ENCODE measurements at regions not wholly inside any gene's neighbourhood (a gene's known extent, or its start where the extent isn't known, plus 50 kb on each side); places are given as distances from the start of the nearest gene placed in this dataset.

DNA sequence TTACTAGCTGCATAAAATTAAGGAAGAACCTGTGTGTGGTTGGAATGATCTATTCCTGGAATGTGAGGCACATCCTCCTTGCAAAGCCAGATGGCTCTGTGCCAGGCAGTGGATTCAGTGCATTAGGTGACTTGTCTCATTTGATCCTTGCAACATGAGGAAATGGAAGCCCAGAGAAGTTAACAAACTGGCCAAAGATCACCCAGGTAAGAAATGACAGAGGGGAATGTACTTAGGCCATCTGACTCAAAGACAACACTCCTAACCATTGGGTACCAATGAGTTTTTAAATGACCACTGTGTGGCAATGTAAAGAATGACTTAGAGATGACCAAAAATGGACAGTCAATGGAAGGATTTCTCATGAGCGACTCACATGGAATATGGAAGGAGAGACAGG, 114.2 kb upstream of the RXFP2 start:
- TF ChIP-seq, protein P1, sequence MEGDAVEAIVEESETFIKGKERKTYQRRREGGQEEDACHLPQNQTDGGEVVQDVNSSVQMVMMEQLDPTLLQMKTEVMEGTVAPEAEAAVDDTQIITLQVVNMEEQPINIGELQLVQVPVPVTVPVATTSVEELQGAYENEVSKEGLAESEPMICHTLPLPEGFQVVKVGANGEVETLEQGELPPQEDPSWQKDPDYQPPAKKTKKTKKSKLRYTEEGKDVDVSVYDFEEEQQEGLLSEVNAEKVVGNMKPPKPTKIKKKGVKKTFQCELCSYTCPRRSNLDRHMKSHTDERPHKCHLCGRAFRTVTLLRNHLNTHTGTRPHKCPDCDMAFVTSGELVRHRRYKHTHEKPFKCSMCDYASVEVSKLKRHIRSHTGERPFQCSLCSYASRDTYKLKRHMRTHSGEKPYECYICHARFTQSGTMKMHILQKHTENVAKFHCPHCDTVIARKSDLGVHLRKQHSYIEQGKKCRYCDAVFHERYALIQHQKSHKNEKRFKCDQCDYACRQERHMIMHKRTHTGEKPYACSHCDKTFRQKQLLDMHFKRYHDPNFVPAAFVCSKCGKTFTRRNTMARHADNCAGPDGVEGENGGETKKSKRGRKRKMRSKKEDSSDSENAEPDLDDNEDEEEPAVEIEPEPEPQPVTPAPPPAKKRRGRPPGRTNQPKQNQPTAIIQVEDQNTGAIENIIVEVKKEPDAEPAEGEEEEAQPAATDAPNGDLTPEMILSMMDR (IDR thresholded peaks at IDR 0.05) = no peak
- TF ChIP-seq POLR2AphosphoS5 (IDR thresholded peaks at IDR 0.05) (no peak), POLR2A (IDR thresholded peaks at IDR 0.05) (no peak)

Data from breast epithelium (tissue), 3 donors.